HG02763 (cell line): ENCODE measurements at regions not wholly inside any gene's neighbourhood (a gene's known extent, or its start where the extent isn't known, plus 50 kb on each side); places are given as distances from the start of the nearest gene placed in this dataset.
"Not testable (repeated sequence)": the region's sequence is repeated elsewhere in the genome, so short reads cannot be mapped to it uniquely, and the experiment has no call there.

Experiments used
- ATAC-seq: cut with Tn5 transposase; IDR thresholded peaks from one replicate; pipeline ENCODE4 v1.9.1; 2021; ENCODE audit warnings: mild to moderate bottlenecking, moderate library complexity; ENCODE audit not compliant: unreplicated experiment

- no peak for ATAC-seq
These were observed 59.2 kb downstream of the IL12A start for GRCh38 chr3:160047876-160048275.

- no peak for ATAC-seq
These were observed 60.4 kb downstream of the IL12A start for GRCh38 chr3:160049038-160049437.

GRCh38 chr3:160049565-160049964, 60.9 kb downstream of the IL12A start:
- no peak for ATAC-seq

GRCh38 chr3:160049988-160050387, 61.4 kb downstream of the IL12A start:
- no peak for ATAC-seq

- ATAC-seq = no peak
These were observed 63.9 kb downstream of the IL12A start for GRCh38 chr3:160052385-160053047.

- ATAC-seq = no peak
These were observed 64.4 kb downstream of the IL12A start for GRCh38 chr3:160053048-160053391.

GRCh38 chr3:160054862-160055261, 66.2 kb downstream of the IL12A start:
- not testable (repeated sequence) for ATAC-seq

GRCh38 chr3:160055659-160056058, 67.0 kb downstream of the IL12A start:
- ATAC-seq = no peak

GRCh38 chr3:160057331-160057730, 68.7 kb downstream of the IL12A start:
- no peak for ATAC-seq

- no peak for ATAC-seq
These were observed 71.9 kb downstream of the IL12A start for GRCh38 chr3:160060409-160061027.

- ATAC-seq = no peak
These were observed 72.9 kb downstream of the IL12A start for GRCh38 chr3:160061525-160061924.

GRCh38 chr3:160065282-160065681, 76.6 kb downstream of the IL12A start:
- ATAC-seq = no peak

- ATAC-seq = no peak
These were observed 77.2 kb downstream of the IL12A start for GRCh38 chr3:160065786-160066185.

GRCh38 chr3:160069986-160070385, 81.4 kb downstream of the IL12A start:
- no peak for ATAC-seq

- no peak for ATAC-seq
These were observed 87.9 kb downstream of the IL12A start for GRCh38 chr3:160076519-160076918.

- no peak for ATAC-seq
These were observed 89.9 kb downstream of the IL12A start for GRCh38 chr3:160078533-160078932.

GRCh38 chr3:160081958-160082533, 93.4 kb downstream of the IL12A start:
- no peak for ATAC-seq

GRCh38 chr3:160084998-160085397, 96.4 kb downstream of the IL12A start:
- no peak for ATAC-seq

- no peak for ATAC-seq
These were observed 100.0 kb downstream of the IL12A start for GRCh38 chr3:160088492-160089137.

- no peak for ATAC-seq
These were observed 102.0 kb downstream of the IL12A start for GRCh38 chr3:160090653-160091052.

- no peak for ATAC-seq
These were observed 102.8 kb downstream of the IL12A start for GRCh38 chr3:160091441-160091840.

GRCh38 chr3:160092760-160093159, 104.1 kb downstream of the IL12A start:
- no peak for ATAC-seq
